ENCODE measurements at regions not wholly inside any gene's neighbourhood (a gene's known extent, or its start where the extent isn't known, plus 50 kb on each side); places are given as distances from the start of the nearest gene placed in this dataset.

GRCh38 chr2:234288974-234289455 lies 207.9 kb downstream of the ARL4C start:
- H3K4me1 ChIP-seq (ENCODE audit: control insufficient read depth, insufficient read depth, low read length) = peaks cover 17% of the 10 kb centered on the region
- 31 to 32% methylated on average over 13 of the region's 13 CpGs for WGBS, 2 experiments
- H3K36me3 ChIP-seq (ENCODE audit: control insufficient read depth, insufficient read depth, low read length) = no peaks in the 10 kb centered on the region
- no peak overlapping the region for H3K27ac ChIP-seq (ENCODE audit: insufficient read depth, low read depth, low read length, poor library complexity, severe bottlenecking)
- H3K27me3 ChIP-seq (ENCODE audit: control insufficient read depth, insufficient read depth, low read length, poor library complexity, severe bottlenecking) = no peaks in the 10 kb centered on the region
- H3K9me3 ChIP-seq (ENCODE audit: control insufficient read depth, low read length) = no peaks in the 10 kb centered on the region
- H3K4me3 ChIP-seq (ENCODE audit: insufficient read depth, low read depth, low read length) = no peak overlapping the region

- Histone ChIP-seq H3K4me3 (ENCODE audit: insufficient read depth, low read depth, low read length) (no peak overlapping the region), H3K4me1 (ENCODE audit: control insufficient read depth, insufficient read depth, low read length) (peaks cover 17% of the 10 kb centered on the region), H3K27ac (ENCODE audit: insufficient read depth, low read depth, low read length, poor library complexity, severe bottlenecking) (no peak overlapping the region), H3K36me3 (ENCODE audit: control insufficient read depth, insufficient read depth, low read length) (no peaks in the 10 kb centered on the region), H3K27me3 (ENCODE audit: control insufficient read depth, insufficient read depth, low read length, poor library complexity, severe bottlenecking) (no peaks in the 10 kb centered on the region), H3K9me3 (ENCODE audit: control insufficient read depth, low read length) (no peaks in the 10 kb centered on the region)
- 74 to 84% methylated on average over 3 of the region's 3 CpGs for WGBS, 2 experiments
Observed at GRCh38 chr2:234287650-234288049, 209.2 kb downstream of the ARL4C start.

DNA sequence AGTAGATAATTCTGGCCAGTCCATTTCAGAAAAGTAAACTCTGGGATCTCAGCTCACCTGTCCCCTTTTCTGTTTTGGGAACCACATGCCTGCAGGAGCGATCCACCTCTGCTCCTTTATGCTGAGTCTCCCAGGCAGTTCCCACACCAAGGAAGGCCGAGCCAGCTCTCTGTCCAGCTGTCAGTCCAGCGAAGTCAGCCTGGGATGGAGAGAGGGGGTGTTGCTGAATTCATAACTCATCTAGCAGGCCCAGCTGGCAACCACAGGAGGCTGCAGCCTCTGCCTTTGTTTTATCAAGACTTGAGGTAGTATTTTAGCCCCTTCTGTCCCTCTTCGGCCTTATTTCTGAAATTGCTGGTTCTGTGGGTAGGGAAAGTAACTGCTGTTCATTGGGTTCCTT lies 209.9 kb downstream of the ARL4C start:
- H3K4me1 ChIP-seq (ENCODE audit: control insufficient read depth, insufficient read depth, low read length) = peaks cover 11% of the 10 kb centered on the region
- no peaks in the 10 kb centered on the region for H3K27me3 ChIP-seq (ENCODE audit: control insufficient read depth, insufficient read depth, low read length, poor library complexity, severe bottlenecking)

DNA sequence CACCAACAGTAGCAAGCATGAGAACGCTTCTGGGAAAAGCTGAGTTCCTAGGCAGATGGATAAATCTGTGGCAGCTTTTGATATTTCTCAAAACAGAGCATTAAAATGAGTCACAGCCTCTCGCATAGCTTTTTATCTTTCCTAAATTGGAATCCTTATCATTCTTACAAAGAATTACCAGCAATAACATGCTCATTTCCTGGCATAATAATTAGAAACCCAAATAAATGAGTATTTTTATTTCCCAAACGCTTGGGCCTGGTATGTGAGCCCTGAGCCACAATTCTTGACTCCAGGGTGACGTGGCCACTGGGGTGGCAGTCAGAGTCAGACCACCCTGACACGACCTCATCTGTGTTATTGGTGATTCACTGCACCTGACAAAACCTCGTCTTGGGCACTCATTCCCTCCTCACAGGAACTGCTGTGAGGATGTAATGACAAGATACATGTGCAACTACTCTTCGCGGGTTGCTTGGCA lies 210.7 kb downstream of the ARL4C start:
- Histone ChIP-seq H3K27ac (ENCODE audit: insufficient read depth, low read depth, low read length, poor library complexity, severe bottlenecking) (no peak overlapping the region), H3K36me3 (ENCODE audit: control insufficient read depth, insufficient read depth, low read length) (no peaks in the 10 kb centered on the region), H3K27me3 (ENCODE audit: control insufficient read depth, insufficient read depth, low read length, poor library complexity, severe bottlenecking) (no peaks in the 10 kb centered on the region), H3K4me1 (ENCODE audit: control insufficient read depth, insufficient read depth, low read length) (peaks cover 4% of the 10 kb centered on the region), H3K4me3 (ENCODE audit: insufficient read depth, low read depth, low read length) (no peak overlapping the region), H3K9me3 (ENCODE audit: control insufficient read depth, low read length) (no peaks in the 10 kb centered on the region)
- WGBS, 2 experiments = 83 to 89% methylated on average over 8 of the region's 8 CpGs

More for the DNA sequence above, 209.9 kb downstream of the ARL4C start:
- WGBS, 2 experiments = 77 to 81% methylated on average over 4 of the region's 4 CpGs
- no peaks in the 10 kb centered on the region for H3K9me3 ChIP-seq (ENCODE audit: control insufficient read depth, low read length)
- no peaks in the 10 kb centered on the region for H3K36me3 ChIP-seq (ENCODE audit: control insufficient read depth, insufficient read depth, low read length)
- no peak overlapping the region for H3K4me3 ChIP-seq (ENCODE audit: insufficient read depth, low read depth, low read length)
- no peak overlapping the region for H3K27ac ChIP-seq (ENCODE audit: insufficient read depth, low read depth, low read length, poor library complexity, severe bottlenecking)

DNA sequence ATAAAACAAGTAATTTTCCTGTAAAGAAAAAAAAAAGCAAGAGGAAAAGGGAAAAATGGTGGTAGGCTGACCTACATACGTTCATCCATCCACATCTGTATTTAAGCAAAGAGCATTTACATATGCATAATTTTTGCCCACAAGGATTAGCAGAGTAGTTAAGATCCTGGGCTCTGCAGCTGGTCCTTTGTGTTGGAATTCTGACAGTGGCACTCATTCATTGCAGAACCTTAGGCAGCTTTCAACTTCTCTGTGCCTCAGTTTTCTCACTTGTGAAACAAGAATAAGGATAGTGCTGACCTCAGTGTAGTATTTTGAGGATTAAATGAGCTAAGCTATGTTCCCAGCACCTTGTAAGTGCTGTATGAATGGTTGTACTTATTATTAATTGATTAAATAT lies 211.3 kb downstream of the ARL4C start:
- H3K9me3 ChIP-seq (ENCODE audit: control insufficient read depth, low read length) = no peaks in the 10 kb centered on the region
- WGBS, 2 experiments = 71 to 100% methylated on average over 1 of the region's 1 CpG
- H3K4me1 ChIP-seq (ENCODE audit: control insufficient read depth, insufficient read depth, low read length) = peaks cover 4% of the 10 kb centered on the region
- no peak overlapping the region for H3K4me3 ChIP-seq (ENCODE audit: insufficient read depth, low read depth, low read length)
- no peaks in the 10 kb centered on the region for H3K36me3 ChIP-seq (ENCODE audit: control insufficient read depth, insufficient read depth, low read length)
- no peaks in the 10 kb centered on the region for H3K27me3 ChIP-seq (ENCODE audit: control insufficient read depth, insufficient read depth, low read length, poor library complexity, severe bottlenecking)
- no peak overlapping the region for H3K27ac ChIP-seq (ENCODE audit: insufficient read depth, low read depth, low read length, poor library complexity, severe bottlenecking)

GRCh38 chr2:234279637-234280036 lies 217.2 kb downstream of the ARL4C start:
- no peaks in the 10 kb centered on the region for H3K9me3 ChIP-seq (ENCODE audit: control insufficient read depth, low read length)

DNA sequence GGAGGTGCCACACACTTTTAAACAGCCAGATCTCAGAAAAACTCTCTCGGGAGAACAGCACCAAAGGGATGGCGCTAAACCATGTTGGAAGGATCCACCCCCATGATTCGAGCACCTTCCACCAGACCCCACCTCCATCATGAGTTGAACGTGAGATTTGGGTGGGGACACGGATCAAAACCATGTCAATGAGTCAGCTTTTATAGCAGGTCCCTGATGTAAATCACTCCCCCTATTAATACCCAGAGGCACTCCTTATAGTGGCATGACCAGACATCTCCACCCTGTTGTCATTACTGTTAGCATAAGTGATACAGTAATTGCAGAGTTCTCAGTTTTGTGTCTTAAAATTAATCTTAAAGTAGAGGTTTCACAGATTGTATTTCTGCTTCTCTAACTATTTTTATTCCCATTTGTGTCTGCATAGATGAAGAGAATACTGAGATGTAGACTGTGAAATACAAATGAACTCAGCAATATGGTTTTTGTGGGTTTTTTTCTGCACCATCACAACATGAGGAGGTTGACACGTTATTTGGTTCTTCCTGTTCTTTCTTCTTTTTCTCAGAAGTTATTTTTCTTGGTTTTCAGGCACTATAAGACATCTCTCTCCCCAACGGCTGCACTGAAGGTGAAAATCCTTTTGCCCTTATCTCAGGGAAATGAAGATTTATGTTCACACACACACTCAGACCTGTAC lies 218.2 kb downstream of the ARL4C start:
- WGBS, 2 experiments = 93 to 95% methylated on average over 7 of the region's 7 CpGs
- no peaks in the 10 kb centered on the region for H3K36me3 ChIP-seq (ENCODE audit: control insufficient read depth, insufficient read depth, low read length)
- H3K4me3 ChIP-seq (ENCODE audit: insufficient read depth, low read depth, low read length) = no peak overlapping the region
- H3K4me1 ChIP-seq (ENCODE audit: control insufficient read depth, insufficient read depth, low read length) = peaks cover 3% of the 10 kb centered on the region
- H3K9me3 ChIP-seq (ENCODE audit: control insufficient read depth, low read length) = no peaks in the 10 kb centered on the region
- H3K27ac ChIP-seq (ENCODE audit: insufficient read depth, low read depth, low read length, poor library complexity, severe bottlenecking) = no peak overlapping the region
- no peaks in the 10 kb centered on the region for H3K27me3 ChIP-seq (ENCODE audit: control insufficient read depth, insufficient read depth, low read length, poor library complexity, severe bottlenecking)

More at GRCh38 chr2:234279637-234280036, 217.2 kb downstream of the ARL4C start:
- Histone ChIP-seq H3K27me3 (ENCODE audit: control insufficient read depth, insufficient read depth, low read length, poor library complexity, severe bottlenecking) (no peaks in the 10 kb centered on the region), H3K36me3 (ENCODE audit: control insufficient read depth, insufficient read depth, low read length) (no peaks in the 10 kb centered on the region), H3K4me1 (ENCODE audit: control insufficient read depth, insufficient read depth, low read length) (peaks cover 2% of the 10 kb centered on the region), H3K4me3 (ENCODE audit: insufficient read depth, low read depth, low read length) (no peak overlapping the region), H3K27ac (ENCODE audit: insufficient read depth, low read depth, low read length, poor library complexity, severe bottlenecking) (no peak overlapping the region)
- 81 to 83% methylated on average over 3 of the region's 3 CpGs for WGBS, 2 experiments

- Histone ChIP-seq H3K27me3 (ENCODE audit: control insufficient read depth, insufficient read depth, low read length, poor library complexity, severe bottlenecking) (no peaks in the 10 kb centered on the region), H3K36me3 (ENCODE audit: control insufficient read depth, insufficient read depth, low read length) (no peaks in the 10 kb centered on the region), H3K9me3 (ENCODE audit: control insufficient read depth, low read length) (no peaks in the 10 kb centered on the region), H3K4me3 (ENCODE audit: insufficient read depth, low read depth, low read length) (no peak overlapping the region), H3K27ac (ENCODE audit: insufficient read depth, low read depth, low read length, poor library complexity, severe bottlenecking) (no peak overlapping the region), H3K4me1 (ENCODE audit: control insufficient read depth, insufficient read depth, low read length) (peaks cover 3% of the 10 kb centered on the region)
- 47 to 64% methylated on average over 2 of the region's 2 CpGs for WGBS, 2 experiments
Observed at GRCh38 chr2:234275515-234275914, 221.4 kb downstream of the ARL4C start.

DNA sequence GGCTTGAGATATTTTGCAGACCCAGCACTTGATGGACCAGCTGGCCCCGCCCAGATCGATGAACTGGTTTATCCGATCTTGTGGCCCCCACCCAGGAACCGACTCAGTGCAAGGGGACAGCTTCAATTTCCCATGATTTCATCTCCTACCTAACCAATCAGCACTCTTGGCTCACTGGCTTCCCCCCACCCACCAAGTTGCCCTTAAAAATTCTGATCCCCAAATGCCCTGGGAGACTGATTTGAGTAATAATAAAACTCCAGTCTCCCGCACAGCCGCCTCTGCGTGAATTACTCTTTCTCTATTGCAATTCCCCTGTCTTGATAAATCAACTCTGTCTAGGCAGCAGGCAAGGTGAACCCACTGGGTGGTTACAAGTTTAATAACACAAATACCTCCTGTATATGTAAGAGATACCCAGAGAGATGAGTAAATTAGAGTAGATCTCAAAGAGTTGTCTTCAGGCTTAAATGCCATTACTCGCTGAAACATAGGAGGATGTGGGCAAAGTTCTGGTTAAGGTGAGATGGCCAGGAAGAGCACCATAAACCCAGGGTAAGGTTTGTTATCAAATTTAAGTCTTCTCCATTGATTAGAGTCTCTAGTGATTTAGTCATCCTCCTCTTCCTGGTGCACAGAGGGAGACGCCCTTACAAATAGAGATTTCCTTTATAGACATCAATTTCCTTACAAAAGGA lies 222.8 kb downstream of the ARL4C start:
- H3K4me3 ChIP-seq (ENCODE audit: insufficient read depth, low read depth, low read length) = no peak overlapping the region
- WGBS, 2 experiments = 94 to 95% methylated on average over 9 of the region's 9 CpGs
- H3K4me1 ChIP-seq (ENCODE audit: control insufficient read depth, insufficient read depth, low read length) = peaks cover 3% of the 10 kb centered on the region
- H3K27ac ChIP-seq (ENCODE audit: insufficient read depth, low read depth, low read length, poor library complexity, severe bottlenecking) = no peak overlapping the region
- H3K36me3 ChIP-seq (ENCODE audit: control insufficient read depth, insufficient read depth, low read length) = no peaks in the 10 kb centered on the region
- H3K27me3 ChIP-seq (ENCODE audit: control insufficient read depth, insufficient read depth, low read length, poor library complexity, severe bottlenecking) = no peaks in the 10 kb centered on the region
- H3K9me3 ChIP-seq (ENCODE audit: control insufficient read depth, low read length) = no peaks in the 10 kb centered on the region

GRCh38 chr2:234272069-234272850 lies 221.8 kb downstream of the SPP2 start:
- Histone ChIP-seq H3K4me3 (ENCODE audit: insufficient read depth, low read depth, low read length) (no peak overlapping the region), H3K27me3 (ENCODE audit: control insufficient read depth, insufficient read depth, low read length, poor library complexity, severe bottlenecking) (no peaks in the 10 kb centered on the region), H3K9me3 (ENCODE audit: control insufficient read depth, low read length) (no peaks in the 10 kb centered on the region), H3K36me3 (ENCODE audit: control insufficient read depth, insufficient read depth, low read length) (no peaks in the 10 kb centered on the region), H3K4me1 (ENCODE audit: control insufficient read depth, insufficient read depth, low read length) (peaks cover 3% of the 10 kb centered on the region), H3K27ac (ENCODE audit: insufficient read depth, low read depth, low read length, poor library complexity, severe bottlenecking) (no peak overlapping the region)
- WGBS, 2 experiments = 94 to 95% methylated on average over 5 of the region's 5 CpGs
